ENCODE measurements at regions not wholly inside any gene's neighbourhood (a gene's known extent, or its start where the extent isn't known, plus 50 kb on each side); places are given as distances from the start of the nearest gene placed in this dataset.
A peak's percentile ranks its signal among the peaks of the same experiment; 100 is the strongest.
"Not testable (repeated sequence)": the region's sequence is repeated elsewhere in the genome, so short reads cannot be mapped to it uniquely, and the experiment has no call there.

- DNase-seq, result no peak
Measured at GRCh38 chr15:24733659-24734058, 58.1 kb downstream of the NPAP1 start.

GRCh38 chr15:24734396-24734795 lies 58.8 kb downstream of the NPAP1 start:
- DNase-seq, result no peak

GRCh38 chr15:24745290-24745689 lies 69.7 kb downstream of the NPAP1 start:
- no peak for DNase-seq

GRCh38 chr15:24746094-24746493 lies 70.5 kb downstream of the NPAP1 start:
- DNase-seq, result no peak

- no peak for DNase-seq
Measured at GRCh38 chr15:24747376-24747775, 71.8 kb downstream of the NPAP1 start.

- DNase-seq, result no peak
Measured at GRCh38 chr15:24748812-24749439, 73.4 kb downstream of the NPAP1 start.

- DNase-seq, result no peak
Measured at GRCh38 chr15:24752354-24752753, 76.8 kb downstream of the NPAP1 start.

- no peak for DNase-seq
Measured at GRCh38 chr15:24756101-24756500, 80.5 kb downstream of the NPAP1 start.

- DNase-seq, result no peak
Measured at GRCh38 chr15:24760066-24760465, 84.5 kb downstream of the NPAP1 start.

GRCh38 chr15:24761704-24762302 lies 86.2 kb downstream of the NPAP1 start:
- no peak for DNase-seq

- no peak for DNase-seq
Measured at GRCh38 chr15:24763891-24764290, 88.3 kb downstream of the NPAP1 start.

GRCh38 chr15:24764375-24765171 lies 89.0 kb downstream of the NPAP1 start:
- DNase-seq, result no peak

GRCh38 chr15:24766511-24767133 lies 91.0 kb downstream of the NPAP1 start:
- no peak for DNase-seq

GRCh38 chr15:24772266-24772665 lies 96.7 kb downstream of the NPAP1 start:
- no peak for DNase-seq

- peak; percentile 72 for DNase-seq
Measured at GRCh38 chr15:24772686-24773373, 97.3 kb downstream of the NPAP1 start.

- DNase-seq, result no peak
Measured at GRCh38 chr15:24777307-24777706, 101.7 kb downstream of the NPAP1 start.

GRCh38 chr15:24784506-24784905 lies 108.9 kb downstream of the NPAP1 start:
- DNase-seq, result no peak

GRCh38 chr15:24786347-24786746 lies 110.8 kb downstream of the NPAP1 start:
- DNase-seq, result no peak

GRCh38 chr15:24802624-24803023 lies 127.0 kb downstream of the NPAP1 start:
- DNase-seq, result not testable (repeated sequence)

- DNase-seq, result no peak
Measured at GRCh38 chr15:24819680-24820079, 135.1 kb upstream of the SNRPN start.

GRCh38 chr15:24823473-24823872 lies 131.3 kb upstream of the SNRPN start:
- DNase-seq, result no peak

- no peak for DNase-seq
Measured at GRCh38 chr15:24832282-24832681, 122.5 kb upstream of the SNRPN start.

GRCh38 chr15:24835301-24835700 lies 119.5 kb upstream of the SNRPN start:
- no peak for DNase-seq

Data from central memory CD4-positive, alpha-beta T cell (primary cell).